ENCODE measurements at regions not wholly inside any gene's neighbourhood (a gene's known extent, or its start where the extent isn't known, plus 50 kb on each side); places are given as distances from the start of the nearest gene placed in this dataset.
"Not testable (repeated sequence)": the region's sequence is repeated elsewhere in the genome, so short reads cannot be mapped to it uniquely, and the experiment has no call there.

DNA sequence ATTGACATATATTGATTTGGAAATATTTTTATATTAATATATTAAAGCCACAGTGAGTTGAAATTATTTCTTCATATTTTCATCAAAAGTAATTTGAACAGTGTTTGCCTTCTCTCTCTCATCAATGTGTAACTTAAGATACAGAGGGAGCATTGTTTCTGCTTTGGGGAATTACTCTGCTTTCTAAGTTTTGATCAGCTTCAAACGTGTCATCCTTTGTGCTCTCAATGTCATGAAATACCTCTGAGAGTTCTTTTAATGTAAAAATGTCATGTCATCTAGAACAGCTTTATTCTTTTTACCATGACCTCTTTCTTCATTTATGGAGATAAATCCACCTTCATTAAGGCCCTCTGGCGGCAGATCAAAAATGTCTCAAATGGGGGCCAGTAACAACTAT, 259.4 kb upstream of the STXBP5 start:
- no peak for DNase-seq

DNA sequence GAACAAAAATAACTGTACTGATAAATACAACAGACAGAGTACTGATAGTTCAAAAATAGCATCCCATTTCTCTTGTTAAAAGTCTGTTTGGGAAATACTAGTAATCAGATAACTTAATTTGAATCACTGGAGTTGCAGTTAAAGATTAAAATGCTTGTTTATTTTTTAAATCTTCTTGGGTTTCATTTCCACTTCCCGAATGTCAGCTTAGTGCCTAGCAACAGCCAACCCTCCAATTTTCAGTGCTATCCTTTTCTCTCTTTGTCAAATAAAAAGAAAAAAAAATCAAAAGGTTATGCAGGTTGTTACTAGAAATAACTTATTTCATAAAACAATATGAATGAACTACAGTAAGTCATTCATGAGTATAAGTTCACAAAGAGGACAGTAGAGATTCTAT, 257.7 kb upstream of the STXBP5 start:
- DNase-seq, result no peak

- no peak for DNase-seq
These were observed 255.4 kb upstream of the STXBP5 start for GRCh38 chr6:146948790-146949342.

GRCh38 chr6:146949425-146949824, 254.8 kb upstream of the STXBP5 start:
- no peak for DNase-seq

- DNase-seq, result no peak
These were observed 253.8 kb upstream of the STXBP5 start for GRCh38 chr6:146950351-146950835.

- DNase-seq, result no peak
These were observed 248.6 kb upstream of the STXBP5 start for GRCh38 chr6:146955570-146955969.

DNA sequence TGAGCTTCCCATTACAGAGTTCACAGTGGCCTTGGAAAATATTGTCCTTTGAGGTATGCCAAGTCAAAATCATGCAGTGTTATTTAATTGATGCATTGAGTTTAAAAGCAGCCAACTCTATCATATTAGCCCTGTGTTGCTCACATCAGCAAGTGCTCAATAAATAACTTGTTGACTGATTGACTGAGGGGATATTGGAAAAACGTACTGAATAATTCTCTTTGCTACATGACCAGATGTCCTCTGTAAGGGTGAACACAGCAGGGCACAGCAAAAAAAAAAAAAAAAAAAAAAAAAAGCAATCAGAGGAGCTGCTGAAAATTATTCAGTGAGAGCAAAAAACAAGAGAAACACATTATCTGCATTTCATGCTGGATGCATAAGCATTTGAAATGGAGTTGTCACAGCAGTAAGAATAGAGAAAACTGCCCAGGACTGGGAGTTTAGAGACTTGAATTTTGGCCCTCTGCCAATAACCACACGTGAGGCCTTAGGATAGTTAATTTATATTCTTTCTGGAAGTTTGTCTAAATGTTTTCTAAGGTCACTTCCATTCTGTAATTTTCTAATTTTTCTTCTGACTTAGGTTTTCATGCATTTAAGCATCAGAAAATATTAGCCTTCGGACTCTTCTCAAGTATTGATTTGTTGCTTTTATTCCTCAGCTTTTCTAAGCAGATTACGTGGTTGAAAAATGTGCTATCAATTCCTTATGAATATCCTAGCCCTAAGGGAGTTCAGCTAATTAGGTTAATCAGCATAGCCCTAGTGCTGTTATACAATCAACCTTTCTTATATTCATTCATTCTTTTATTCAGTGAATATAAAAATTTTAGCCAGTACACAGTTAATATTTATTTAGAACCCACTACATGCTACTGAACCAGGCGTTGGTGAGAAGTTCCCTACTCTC, 246.8 kb upstream of the STXBP5 start:
- no peak for DNase-seq

DNA sequence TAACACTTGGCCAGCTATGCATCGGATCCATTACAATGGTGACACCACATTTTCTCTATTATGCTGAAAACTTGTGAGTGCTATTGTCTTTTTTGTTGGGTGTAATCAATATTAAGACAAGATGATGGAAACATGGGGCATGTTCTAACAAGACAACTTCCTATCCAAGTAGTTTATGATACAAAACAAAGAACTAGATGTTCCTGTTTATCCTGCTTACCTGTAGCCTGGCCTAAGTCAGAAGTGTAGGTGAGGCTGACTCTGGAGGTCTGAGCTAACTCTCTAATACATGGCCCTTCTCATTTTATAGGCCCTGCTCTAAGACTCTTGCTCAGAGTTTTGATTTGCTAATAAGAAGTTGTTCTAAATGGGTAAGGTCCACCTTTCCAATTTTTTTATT, 242.4 kb upstream of the STXBP5 start:
- no peak for DNase-seq

GRCh38 chr6:146962329-146962728, 241.9 kb upstream of the STXBP5 start:
- no peak for DNase-seq

DNA sequence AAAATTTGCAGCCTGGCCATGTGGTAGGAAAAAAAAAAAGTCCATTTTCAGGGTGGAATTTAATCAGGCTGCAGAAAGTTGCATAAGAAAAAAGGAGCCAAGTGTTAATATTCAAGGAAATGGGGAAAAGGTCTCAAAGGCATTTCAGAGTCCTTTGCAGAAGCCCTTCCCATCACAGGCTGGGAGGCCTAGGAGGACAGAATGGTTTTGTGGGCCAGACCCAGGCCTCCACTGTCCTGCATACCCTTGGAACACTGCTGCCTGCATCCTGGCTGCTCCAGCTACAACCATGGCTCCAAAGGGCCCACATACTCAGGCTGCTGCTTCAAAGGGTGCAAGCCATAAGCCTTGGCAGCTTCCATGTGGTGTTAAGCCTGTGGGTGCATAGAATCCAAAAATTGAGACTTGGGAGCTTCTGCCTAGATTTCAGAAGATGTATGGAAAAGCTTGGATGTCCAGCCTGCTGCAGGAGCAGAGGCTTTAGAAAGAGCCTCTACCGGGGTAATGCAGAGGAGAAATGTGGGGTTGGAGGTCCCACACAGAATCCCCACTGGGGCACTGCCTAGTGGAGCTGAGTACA, 239.0 kb upstream of the STXBP5 start:
- DNase-seq, result no peak

- DNase-seq, result peak; percentile 7 to 42
These were observed 236.0 kb upstream of the STXBP5 start for GRCh38 chr6:146968041-146968760.

- no peak for DNase-seq
These were observed 231.7 kb upstream of the STXBP5 start for GRCh38 chr6:146972546-146972945.

- no peak for DNase-seq
These were observed 229.9 kb upstream of the STXBP5 start for GRCh38 chr6:146974351-146974750.

GRCh38 chr6:146975093-146975492, 229.1 kb upstream of the STXBP5 start:
- DNase-seq, result no peak

DNA sequence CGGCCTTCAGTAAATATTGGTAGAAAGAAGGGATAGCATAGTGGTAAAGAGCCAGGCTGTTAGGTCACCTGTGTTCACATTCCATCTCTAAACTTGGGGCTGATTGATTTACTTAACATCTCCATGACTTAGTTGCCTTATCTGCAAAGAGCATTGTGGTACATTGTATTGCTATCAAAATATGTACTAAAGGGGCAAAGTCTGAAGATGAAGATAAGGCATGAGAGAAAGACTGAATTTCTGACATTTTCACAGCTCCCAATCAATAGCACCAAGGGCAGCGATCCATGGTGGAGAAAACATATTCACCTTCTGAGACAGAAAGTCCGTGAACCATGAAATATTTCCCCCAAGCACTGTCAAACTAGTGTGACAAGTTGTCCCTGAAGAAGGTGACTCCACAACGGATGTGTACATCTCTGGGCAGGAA, 223.3 kb upstream of the STXBP5 start:
- DNase-seq, result no peak

DNA sequence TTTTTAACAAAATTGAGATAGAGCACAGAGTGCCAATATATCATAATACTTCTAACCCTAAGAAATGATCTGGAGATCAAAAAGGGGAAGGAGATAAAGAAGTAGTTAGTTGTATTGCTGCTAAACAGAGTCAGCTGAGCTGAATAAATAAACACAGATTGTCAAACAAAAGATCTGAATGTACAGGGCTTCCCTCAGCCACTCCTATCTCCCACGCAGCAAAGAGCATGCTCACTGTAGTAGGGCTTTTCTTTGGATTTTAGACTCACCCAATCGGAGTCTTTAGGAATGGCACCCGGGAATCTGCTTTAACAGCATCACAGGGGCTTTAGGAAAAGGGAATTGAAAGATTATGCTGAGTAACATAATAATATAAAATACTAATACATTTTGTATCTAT, 222.2 kb upstream of the STXBP5 start:
- no peak for DNase-seq

DNA sequence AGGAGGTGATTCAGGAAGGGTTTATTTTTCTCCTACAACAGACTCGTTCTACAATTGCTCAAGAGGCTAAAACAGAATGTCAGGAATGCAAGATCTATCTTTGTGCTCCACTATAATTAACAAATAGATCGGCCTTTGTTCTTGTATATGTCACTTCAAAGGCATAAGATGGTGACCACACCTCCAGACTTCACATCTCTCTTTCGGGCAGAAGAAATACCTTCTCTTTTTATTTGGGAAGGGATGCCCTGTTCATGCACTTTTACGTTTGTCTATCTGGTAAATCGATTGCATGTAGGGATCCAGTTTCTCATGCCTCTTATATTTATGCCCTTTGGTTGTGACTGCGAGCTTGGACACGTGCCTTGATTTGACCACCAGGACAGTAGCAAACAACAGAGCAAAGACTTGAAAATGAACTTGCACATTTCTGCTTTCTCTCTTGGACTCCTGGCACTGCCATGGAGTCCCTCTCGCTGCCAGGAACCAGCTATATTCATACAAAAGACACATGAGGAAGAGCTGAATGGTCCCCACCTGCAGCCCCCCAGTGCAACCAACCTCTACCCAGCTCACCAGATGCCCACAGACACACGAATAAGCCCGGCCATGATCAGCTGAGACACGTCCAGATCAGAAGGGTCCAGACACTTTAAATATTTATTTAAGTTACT, 219.8 kb upstream of the STXBP5 start:
- no peak for DNase-seq

- no peak for DNase-seq
These were observed 219.1 kb upstream of the STXBP5 start for GRCh38 chr6:146985111-146985510.

GRCh38 chr6:146985966-146986365, 218.3 kb upstream of the STXBP5 start:
- no peak for DNase-seq

- not testable (repeated sequence) for DNase-seq
These were observed 216.3 kb upstream of the STXBP5 start for GRCh38 chr6:146987938-146988337.

DNA sequence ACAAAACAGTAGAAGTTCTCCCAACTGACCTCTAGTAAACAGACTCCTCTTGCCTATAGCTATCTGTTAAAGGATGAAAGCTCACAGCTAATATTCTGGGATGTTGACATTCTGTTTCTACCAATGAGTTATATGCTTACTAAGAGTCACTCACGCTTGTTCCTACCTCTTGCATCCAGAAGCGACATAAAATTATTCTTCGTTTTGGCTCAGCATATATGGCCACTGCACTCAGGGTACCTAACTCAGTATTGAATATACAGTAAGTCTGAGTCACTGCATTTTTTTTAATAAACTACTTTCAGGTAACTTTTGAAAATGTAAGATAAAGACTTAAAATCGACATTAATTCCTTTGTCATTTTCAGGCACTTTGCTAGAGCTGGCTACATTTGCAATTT, 214.4 kb upstream of the STXBP5 start:
- no peak for DNase-seq

DNA sequence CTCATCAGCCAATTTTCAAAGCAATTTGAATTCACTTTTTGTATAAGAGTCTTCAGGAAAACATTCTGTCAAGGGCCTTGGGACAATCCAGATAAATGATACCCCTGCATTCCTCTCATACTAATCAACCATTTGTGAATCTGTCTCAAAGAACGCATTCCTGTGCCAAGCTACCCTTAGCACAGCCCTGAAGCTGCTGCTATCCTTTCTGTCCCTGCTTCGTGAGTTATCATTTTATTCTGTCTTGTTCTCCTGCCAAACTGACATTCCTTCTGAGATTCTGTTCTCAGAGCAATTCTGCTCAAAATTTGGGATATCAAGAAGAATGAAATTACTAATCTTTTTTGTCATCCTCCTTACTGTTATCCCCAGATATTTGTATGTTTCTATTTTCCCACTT, 213.9 kb upstream of the STXBP5 start:
- no peak for DNase-seq
